Adrenal gland (tissue), 5 donors: ENCODE measurements at regions not wholly inside any gene's neighbourhood (a gene's known extent, or its start where the extent isn't known, plus 50 kb on each side); places are given as distances from the start of the nearest gene placed in this dataset.

Experiments
- POLR2A ChIP-seq, 2 donors: fragments of 450-650 bp; IDR thresholded peaks; one replicate each; pipeline ENCODE4 v1.6.1; 2017; ENCODE audit warnings: antibody characterized with exemption in 2 of 2, mild to moderate bottlenecking in 2 of 2, moderate library complexity in 1 of 2
- TF ChIP-seq, protein P1 (sequence below), 6 experiments: fragments of 450-650 bp in 4 of 6; fragments of 200-600 bp in 2 of 6; sonication (generic) in 1 of 6; IDR thresholded peaks; 1 replicate in 5 of 6; 2 replicates in 1 of 6; pipeline versions ENCODE4 v1.5.1 to v1.8.0; 2016 to 2021; ENCODE audit warnings: antibody characterized with exemption in 6 of 6, mild to moderate bottlenecking in 2 of 6, moderate library complexity in 1 of 6
- donor health status: DM: no; HTN: no; CAD: no.

DNA sequence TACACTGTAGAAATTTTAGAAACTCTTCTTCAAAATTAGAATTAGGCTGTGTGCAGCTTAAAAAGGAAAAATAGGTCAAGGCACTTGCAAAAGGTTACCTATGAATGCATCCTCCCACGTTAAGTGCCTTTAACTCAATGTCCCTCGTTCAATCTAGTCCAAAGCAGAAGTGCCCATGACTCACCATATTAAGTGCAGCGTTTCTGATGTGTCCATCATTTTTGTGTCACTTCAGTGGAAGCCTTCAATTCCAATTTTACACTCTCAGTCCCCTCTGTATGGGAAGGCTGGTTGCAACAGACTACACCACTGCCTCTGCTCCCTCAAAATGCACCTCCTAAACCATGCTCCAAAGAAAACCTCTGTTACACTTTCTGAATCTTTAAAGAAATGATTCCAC, 53.4 kb downstream of the FOXB1 start:
- TF ChIP-seq, protein P1, sequence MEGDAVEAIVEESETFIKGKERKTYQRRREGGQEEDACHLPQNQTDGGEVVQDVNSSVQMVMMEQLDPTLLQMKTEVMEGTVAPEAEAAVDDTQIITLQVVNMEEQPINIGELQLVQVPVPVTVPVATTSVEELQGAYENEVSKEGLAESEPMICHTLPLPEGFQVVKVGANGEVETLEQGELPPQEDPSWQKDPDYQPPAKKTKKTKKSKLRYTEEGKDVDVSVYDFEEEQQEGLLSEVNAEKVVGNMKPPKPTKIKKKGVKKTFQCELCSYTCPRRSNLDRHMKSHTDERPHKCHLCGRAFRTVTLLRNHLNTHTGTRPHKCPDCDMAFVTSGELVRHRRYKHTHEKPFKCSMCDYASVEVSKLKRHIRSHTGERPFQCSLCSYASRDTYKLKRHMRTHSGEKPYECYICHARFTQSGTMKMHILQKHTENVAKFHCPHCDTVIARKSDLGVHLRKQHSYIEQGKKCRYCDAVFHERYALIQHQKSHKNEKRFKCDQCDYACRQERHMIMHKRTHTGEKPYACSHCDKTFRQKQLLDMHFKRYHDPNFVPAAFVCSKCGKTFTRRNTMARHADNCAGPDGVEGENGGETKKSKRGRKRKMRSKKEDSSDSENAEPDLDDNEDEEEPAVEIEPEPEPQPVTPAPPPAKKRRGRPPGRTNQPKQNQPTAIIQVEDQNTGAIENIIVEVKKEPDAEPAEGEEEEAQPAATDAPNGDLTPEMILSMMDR (IDR thresholded peaks at IDR 0.05) = no peak
- no peak for TF ChIP-seq POLR2A (IDR thresholded peaks at IDR 0.05)
